ENCODE measurements at regions not wholly inside any gene's neighbourhood (a gene's known extent, or its start where the extent isn't known, plus 50 kb on each side); places are given as distances from the start of the nearest gene placed in this dataset.
"Not testable (repeated sequence)": the region's sequence is repeated elsewhere in the genome, so short reads cannot be mapped to it uniquely, and the experiment has no call there.

- no peak for DNase-seq
Observed at GRCh38 chr5:121516997-121517396, 334.7 kb upstream of the FTMT start.

DNA sequence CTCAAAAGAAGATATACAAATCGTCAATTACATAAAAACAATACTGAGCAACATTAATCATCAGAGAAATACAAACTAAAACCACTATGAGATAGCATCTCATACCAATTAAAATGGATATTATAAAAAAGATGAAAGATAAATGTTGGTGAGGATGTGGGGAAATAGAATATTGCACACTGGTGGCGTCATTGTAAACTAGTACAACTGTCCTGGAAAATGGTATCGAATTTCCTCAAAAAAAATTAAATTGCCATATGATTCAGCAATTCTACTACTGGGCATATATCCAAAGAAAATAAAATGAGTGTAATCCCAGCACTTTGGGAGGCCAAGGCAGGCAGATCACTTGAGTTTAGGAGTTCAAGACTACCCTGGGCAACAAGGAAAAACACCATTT lies 326.0 kb upstream of the FTMT start:
- DNase-seq: no peak

- DNase-seq: no peak
Observed at GRCh38 chr5:121526908-121527307, 324.8 kb upstream of the FTMT start.

DNA sequence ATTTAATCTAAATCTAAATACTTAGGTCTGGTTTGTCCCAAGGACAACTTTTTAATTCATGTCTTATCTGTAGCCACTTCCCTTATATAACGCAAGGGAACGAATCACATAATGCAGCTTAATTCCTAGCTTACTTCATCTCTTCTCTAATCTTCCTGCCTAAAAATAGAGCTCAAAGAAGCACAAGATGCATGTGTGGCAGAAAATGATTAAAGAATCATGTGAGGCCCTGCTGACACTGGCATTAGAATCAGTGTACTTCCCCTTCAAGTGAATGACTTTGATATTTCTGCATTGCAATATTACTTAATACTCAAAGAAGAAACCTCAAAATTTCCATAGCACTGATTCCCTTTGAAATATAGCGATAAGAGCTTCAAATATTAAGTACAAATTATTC lies 317.9 kb upstream of the FTMT start:
- DNase-seq: peak; percentile 39 to 57 (median 56)

DNA sequence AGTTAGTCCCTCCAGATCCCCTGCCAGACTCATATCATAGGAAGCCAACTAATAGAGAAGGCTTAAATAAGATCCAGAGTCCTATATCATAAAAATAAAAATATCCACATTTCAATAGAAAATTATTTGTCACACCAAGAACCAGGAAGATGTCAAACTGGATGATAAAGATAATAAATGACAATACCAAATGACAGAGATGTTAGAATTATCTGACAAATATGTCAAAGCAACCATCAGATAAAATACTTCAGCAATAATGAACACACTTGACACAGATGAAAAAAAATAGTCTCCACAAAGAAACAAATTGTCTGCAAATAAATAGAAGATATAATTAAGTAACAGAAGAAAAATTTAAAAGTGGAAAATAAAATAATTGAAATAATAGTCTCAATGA lies 300.7 kb upstream of the FTMT start:
- DNase-seq: no peak

- DNase-seq: no peak
Observed at GRCh38 chr5:121559832-121560231, 291.9 kb upstream of the FTMT start.

DNA sequence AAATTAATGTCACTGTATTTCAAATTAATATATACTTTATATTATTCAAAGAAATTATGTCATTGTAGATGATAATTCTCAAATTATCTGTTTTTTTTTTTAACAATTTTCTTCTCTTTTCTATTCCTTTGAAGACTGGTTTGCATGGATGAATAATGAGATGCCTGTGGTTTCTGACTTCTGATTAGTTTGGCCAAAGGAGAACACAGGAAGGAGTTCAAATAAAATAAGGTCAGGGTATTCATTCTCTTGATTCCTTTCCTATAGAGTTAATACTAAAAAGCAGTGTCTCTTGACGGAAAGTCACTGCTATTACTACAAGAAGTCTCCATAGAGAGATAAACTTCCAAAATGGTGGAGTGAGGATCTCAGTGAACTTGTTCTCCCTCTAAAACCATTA lies 279.6 kb upstream of the FTMT start:
- no peak for DNase-seq

- no peak for DNase-seq
Observed at GRCh38 chr5:121573721-121574382, 277.8 kb upstream of the FTMT start.

GRCh38 chr5:121581588-121581987 lies 270.1 kb upstream of the FTMT start:
- no peak for DNase-seq

DNA sequence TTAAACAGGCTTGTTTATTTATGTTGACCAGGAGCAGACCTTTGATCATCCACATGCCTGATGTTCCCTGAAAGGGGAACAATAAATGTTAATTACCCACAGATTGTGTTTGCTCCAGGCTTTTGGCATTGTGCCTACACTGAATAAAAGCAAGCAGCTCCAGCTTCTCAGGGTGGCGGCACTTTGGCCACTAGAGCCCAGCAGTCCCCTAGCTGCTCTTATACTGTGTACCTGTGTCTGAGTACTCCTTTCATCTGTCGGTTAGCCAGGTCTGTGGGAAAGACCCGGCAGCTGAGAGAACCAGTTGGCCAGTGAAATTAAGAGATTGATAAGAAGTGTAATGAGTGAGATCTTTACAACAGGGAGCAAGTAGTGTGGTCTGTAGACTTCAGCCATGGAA lies 254.8 kb upstream of the FTMT start:
- DNase-seq: no peak

DNA sequence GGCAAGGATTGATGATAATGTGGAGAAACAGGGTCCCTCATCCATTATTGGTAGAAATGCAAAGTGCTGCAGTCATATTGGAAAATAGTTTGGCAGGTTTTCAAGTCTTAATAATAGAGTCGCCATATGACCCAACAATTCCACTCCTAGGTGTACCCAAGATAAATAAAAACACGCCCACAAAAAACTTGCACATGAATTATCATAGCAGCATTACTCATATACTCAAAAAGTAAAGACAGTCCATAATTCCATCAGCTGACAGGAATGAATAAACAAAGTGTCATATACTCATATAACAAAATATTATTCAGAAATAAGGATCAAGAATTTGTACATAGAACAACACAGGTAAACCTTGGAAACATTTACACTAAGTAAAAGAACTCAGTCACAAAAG lies 242.9 kb upstream of the FTMT start:
- DNase-seq: no peak

- no peak for DNase-seq
Observed at GRCh38 chr5:121624035-121624434, 227.6 kb upstream of the FTMT start.

DNA sequence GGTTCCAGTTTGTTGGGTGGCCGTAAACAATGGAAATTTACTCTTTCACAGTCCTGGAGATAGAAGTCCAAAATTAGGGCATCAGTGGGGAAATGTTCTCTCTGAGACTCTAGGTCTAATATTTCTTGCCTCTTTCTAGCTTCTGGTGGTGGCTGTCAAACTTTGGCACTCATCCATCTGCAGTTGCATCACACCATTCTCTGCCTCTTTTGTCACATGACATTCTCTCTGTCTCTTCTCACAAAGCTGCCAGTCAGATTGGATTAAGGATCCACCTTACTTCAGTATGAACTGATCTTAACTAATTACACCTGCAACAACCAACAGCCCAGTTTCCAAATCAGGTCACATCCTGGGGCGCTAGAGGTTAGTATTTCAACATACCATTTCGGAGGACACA lies 222.9 kb upstream of the FTMT start:
- DNase-seq: no peak

DNA sequence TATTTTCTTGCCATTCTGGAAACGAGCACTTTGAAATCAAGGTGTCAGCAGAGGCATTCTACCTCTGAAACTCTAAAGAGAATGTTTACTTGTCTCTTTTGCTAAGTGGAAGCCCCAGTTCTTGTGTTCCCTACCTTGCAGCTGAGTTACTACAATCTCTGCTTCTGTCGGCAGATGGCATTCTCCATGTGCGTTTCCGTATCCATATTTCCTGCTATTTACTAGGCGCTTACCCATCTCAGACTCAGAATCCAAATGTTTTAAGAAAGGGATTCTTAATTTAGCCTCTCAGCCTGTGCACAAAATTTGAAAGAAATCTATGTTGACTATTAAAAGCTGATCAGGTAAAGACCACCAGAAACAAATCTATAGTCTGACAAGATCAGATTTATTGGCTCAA lies 221.3 kb upstream of the FTMT start:
- no peak for DNase-seq

GRCh38 chr5:121634946-121635345 lies 216.7 kb upstream of the FTMT start:
- no peak for DNase-seq

- DNase-seq: no peak
Observed at GRCh38 chr5:121638126-121638525, 213.6 kb upstream of the FTMT start.

DNA sequence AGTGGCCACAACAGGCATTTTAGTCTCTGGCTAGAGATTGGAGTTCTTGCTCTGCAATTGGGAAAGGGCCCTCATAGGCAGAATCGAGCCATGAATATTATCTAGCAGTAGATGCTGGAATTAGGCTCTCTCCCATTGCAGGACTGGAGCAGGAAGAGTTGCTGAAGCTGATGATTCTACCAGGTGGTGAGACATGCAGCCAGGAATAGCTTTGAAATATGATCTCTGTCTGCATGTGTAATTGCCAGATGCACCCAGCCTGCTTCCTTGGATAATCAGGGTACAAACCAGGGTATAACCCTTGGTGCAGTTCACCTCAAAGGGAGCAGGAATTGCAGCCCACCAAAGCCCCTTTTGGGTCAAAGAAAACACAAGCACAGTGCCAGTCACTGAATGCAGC lies 211.4 kb upstream of the FTMT start:
- DNase-seq: no peak

GRCh38 chr5:121658221-121658620 lies 193.5 kb upstream of the FTMT start:
- no peak for DNase-seq

GRCh38 chr5:121660142-121660541 lies 191.5 kb upstream of the FTMT start:
- no peak for DNase-seq

- not testable (repeated sequence) for DNase-seq
Observed at GRCh38 chr5:121665542-121665941, 186.1 kb upstream of the FTMT start.

GRCh38 chr5:121667292-121667691 lies 184.4 kb upstream of the FTMT start:
- DNase-seq: no peak

GRCh38 chr5:121668635-121669034 lies 183.0 kb upstream of the FTMT start:
- DNase-seq: no peak

DNA sequence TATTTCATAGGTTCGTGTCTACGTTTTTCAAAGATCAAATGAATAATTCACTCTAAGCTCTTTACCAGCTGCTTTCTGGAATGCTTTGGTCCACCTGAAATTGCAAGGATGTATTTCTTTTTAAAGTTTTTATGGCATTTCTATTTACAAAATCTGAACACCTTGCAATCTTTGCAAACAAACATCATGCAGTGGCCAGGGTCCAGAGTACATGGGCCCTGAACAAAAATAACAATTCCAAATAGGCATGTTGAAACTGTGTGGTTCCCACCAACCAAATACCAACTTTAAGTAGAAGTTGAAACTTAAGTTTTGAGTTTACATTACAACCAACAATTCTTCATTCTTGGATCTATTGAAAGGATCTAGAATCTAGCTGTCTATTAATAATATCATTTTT lies 180.1 kb upstream of the FTMT start:
- DNase-seq: no peak

DNA sequence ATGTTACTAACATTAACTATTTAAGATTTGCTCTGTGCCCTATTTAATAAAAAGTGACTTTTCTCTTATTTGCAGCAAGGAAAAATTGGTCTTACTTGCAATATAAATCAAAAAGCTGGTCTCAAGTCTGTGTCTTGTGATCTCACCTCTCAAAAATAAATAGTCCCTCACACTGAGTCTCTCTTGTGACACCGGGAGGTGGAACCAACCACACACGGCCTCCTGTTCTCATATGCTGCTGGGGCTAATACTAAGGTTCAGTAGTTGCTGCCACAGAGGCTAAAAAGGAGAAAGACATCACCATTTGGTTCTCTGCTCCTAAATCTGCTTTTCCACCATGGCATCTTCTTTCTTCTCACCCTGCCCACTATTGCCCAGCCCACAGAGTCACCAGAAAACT lies 175.8 kb upstream of the FTMT start:
- no peak for DNase-seq

GRCh38 chr5:121681229-121681855 lies 170.3 kb upstream of the FTMT start:
- no peak for DNase-seq
